HEK293 (cell line): ENCODE measurements at regions not wholly inside any gene's neighbourhood (a gene's known extent, or its start where the extent isn't known, plus 50 kb on each side); places are given as distances from the start of the nearest gene placed in this dataset.

ENCODE experiments used
- MZF1 ChIP-seq: fragments of 450-650 bp; formaldehyde crosslinking; IDR thresholded peaks from 2 replicates; pipeline ENCODE4 v1.5.1; 2017; ENCODE audit warnings: missing biosample characterization, missing genetic modification characterization, borderline replicate concordance
- SALL2 ChIP-seq: fragments of 450-650 bp; formaldehyde crosslinking; IDR thresholded peaks from 2 replicates; pipeline ENCODE4 v1.5.0; 2017; ENCODE audit warnings: missing biosample characterization, mild to moderate bottlenecking, missing genetic modification characterization, borderline replicate concordance
- ZBTB1 ChIP-seq: fragments of 450-650 bp; formaldehyde crosslinking; IDR thresholded peaks from 2 replicates; pipeline ENCODE4 v1.5.1; 2016; ENCODE audit warnings: missing biosample characterization, missing genetic modification characterization
- ZNF138 ChIP-seq: fragments of 450-650 bp; formaldehyde crosslinking; IDR thresholded peaks from 2 replicates; pipeline ENCODE4 v1.5.1; 2016; ENCODE audit warnings: missing biosample characterization, missing genetic modification characterization, borderline replicate concordance
- ZNF416 ChIP-seq: fragments of 450-650 bp; formaldehyde crosslinking; IDR thresholded peaks from 2 replicates; pipeline ENCODE4 v1.5.1; 2016; ENCODE audit warnings: missing biosample characterization, missing genetic modification characterization
- ZNF513 ChIP-seq: fragments of 450-650 bp; IDR thresholded peaks from 2 replicates; pipeline ENCODE4 v1.5.1; 2018; ENCODE audit warnings: missing biosample characterization, missing genetic modification characterization
- ZNF521 ChIP-seq: fragments of 450-650 bp; formaldehyde crosslinking; IDR thresholded peaks from 2 replicates; pipeline ENCODE4 v1.5.1; 2017; ENCODE audit warnings: missing biosample characterization, mild to moderate bottlenecking, missing genetic modification characterization
- ZSCAN18 ChIP-seq: fragments of 450-650 bp; formaldehyde crosslinking; IDR thresholded peaks from 2 replicates; pipeline ENCODE4 v1.5.1; 2016; ENCODE audit warnings: missing biosample characterization, missing genetic modification characterization
- TF ChIP-seq, protein P1 (sequence below): fragments of 450-650 bp; formaldehyde crosslinking; IDR thresholded peaks from 2 replicates; pipeline ENCODE4 v1.5.1; 2016; ENCODE audit warnings: missing biosample characterization, missing genetic modification characterization
- TF ChIP-seq, protein P2 (sequence below): fragments of 450-650 bp; formaldehyde crosslinking; IDR thresholded peaks from 2 replicates; pipeline ENCODE4 v1.5.1; 2016; ENCODE audit warnings: missing biosample characterization, missing genetic modification characterization

DNA sequence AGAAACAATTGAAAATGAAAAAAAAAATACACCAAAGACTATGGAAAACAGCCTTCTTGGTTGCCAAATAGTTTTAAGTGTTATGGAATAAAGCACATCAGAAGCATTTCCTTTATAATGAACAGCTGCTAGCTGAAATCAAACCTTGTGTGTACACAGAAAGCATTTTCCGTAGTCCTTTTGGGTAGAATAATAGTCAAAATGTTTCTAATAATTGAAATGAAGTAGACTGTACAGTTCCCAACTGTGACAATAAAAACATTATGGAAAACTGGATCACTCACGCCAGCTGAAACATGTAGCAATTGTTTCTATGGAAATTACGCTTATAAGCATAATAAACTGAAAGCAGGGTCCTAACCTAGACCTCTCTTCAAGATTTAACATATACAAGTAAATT, 856.3 kb upstream of the B3GALT2 start:
- TF ChIP-seq SALL2 (tag by site-specific recombination): no peak
- TF ChIP-seq ZNF416 (tag by site-specific recombination): no peak
- no peak for TF ChIP-seq ZNF513
- TF ChIP-seq, protein P1, sequence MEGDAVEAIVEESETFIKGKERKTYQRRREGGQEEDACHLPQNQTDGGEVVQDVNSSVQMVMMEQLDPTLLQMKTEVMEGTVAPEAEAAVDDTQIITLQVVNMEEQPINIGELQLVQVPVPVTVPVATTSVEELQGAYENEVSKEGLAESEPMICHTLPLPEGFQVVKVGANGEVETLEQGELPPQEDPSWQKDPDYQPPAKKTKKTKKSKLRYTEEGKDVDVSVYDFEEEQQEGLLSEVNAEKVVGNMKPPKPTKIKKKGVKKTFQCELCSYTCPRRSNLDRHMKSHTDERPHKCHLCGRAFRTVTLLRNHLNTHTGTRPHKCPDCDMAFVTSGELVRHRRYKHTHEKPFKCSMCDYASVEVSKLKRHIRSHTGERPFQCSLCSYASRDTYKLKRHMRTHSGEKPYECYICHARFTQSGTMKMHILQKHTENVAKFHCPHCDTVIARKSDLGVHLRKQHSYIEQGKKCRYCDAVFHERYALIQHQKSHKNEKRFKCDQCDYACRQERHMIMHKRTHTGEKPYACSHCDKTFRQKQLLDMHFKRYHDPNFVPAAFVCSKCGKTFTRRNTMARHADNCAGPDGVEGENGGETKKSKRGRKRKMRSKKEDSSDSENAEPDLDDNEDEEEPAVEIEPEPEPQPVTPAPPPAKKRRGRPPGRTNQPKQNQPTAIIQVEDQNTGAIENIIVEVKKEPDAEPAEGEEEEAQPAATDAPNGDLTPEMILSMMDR (tag by site-specific recombination): no peak
- TF ChIP-seq, protein P2, sequence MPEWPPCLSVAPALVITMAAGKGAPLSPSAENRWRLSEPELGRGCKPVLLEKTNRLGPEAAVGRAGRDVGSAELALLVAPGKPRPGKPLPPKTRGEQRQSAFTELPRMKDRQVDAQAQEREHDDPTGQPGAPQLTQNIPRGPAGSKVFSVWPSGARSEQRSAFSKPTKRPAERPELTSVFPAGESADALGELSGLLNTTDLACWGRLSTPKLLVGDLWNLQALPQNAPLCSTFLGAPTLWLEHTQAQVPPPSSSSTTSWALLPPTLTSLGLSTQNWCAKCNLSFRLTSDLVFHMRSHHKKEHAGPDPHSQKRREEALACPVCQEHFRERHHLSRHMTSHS (tag by site-specific recombination): no peak
- no peak for TF ChIP-seq MZF1 (tag by site-specific recombination)
- TF ChIP-seq ZNF521 (tag by site-specific recombination): no peak
- TF ChIP-seq ZBTB1 (tag by site-specific recombination): no peak
- no peak for TF ChIP-seq ZSCAN18 (tag by site-specific recombination)
- TF ChIP-seq ZNF138: no peak
